Endothelial cell of umbilical vein (primary cell): ENCODE measurements at regions not wholly inside any gene's neighbourhood (a gene's known extent, or its start where the extent isn't known, plus 50 kb on each side); places are given as distances from the start of the nearest gene placed in this dataset.

Experiments
- BruUV-seq: library from RNA; stranded (reverse); fragments of 400-500 nt; replicated peaks from 2 replicates; lab custom pipeline; 2021; lab: Mats Ljungman, UMichigan
- CTCF ChIA-PET: fragments of 300-600, 350-600 bp; sonication (Branson Sonifier 250); formaldehyde crosslinking; loops from one replicate; lab custom pipeline; 2021; ENCODE audit warnings: antibody characterized with exemption, inconsistent platforms; lab: Charles Lee
- POLR2A ChIA-PET: fragments of 300-600, 350-600 bp; sonication (Branson Sonifier 250); formaldehyde crosslinking; loops from one replicate; lab custom pipeline; 2021; ENCODE audit warnings: antibody characterized with exemption, inconsistent platforms; lab: Charles Lee
- DNase-seq: peaks from one replicate; pipeline ENCODE4 v3.0.0-alpha.2; 2011; ENCODE audit warnings: low read depth, low spot score
- FAIRE-seq: peaks from 2 replicates; lab custom pipeline; 2011; peaks lifted over from hg19 to GRCh38; lab: Jason Lieb, UNC
- H2AFZ ChIP-seq: 2 replicates; pipeline ENCODE4 v1.6.0; 2012; ENCODE audit warnings: low read depth, low read length, control low read depth, inconsistent platforms
- H3K27ac ChIP-seq: 2 replicates; pipeline ENCODE4 v1.5.1; 2011; ENCODE audit warnings: low read depth, mild to moderate bottlenecking, control low read depth, low read length, moderate library complexity; ENCODE audit not compliant: insufficient read depth
- H3K27me3 ChIP-seq, 2 experiments: 2 replicates each; pipeline versions ENCODE4 v1.6.0 to v1.6.1; 2011; ENCODE audit warnings: low read length in 2 of 2, mixed read lengths in 1 of 2; ENCODE audit not compliant: control insufficient read depth in 2 of 2, insufficient read depth in 2 of 2
- H3K36me3 ChIP-seq, 2 experiments: 2 replicates in 1 of 2; 3 replicates in 1 of 2; pipeline ENCODE4 v1.5.1; 2011; ENCODE audit warnings: low read length in 2 of 2, mild to moderate bottlenecking in 1 of 2, moderate library complexity in 1 of 2; ENCODE audit not compliant: control insufficient read depth in 2 of 2, insufficient read depth in 2 of 2; ENCODE audit errors: extremely low read depth in 1 of 2
- H3K4me1 ChIP-seq: 3 replicates; pipeline ENCODE4 v1.5.1; 2011; ENCODE audit warnings: mild to moderate bottlenecking, low read length; ENCODE audit not compliant: control insufficient read depth, insufficient read depth; ENCODE audit errors: extremely low read depth
- H3K4me2 ChIP-seq: 2 replicates; pipeline ENCODE4 v1.6.1; 2011; ENCODE audit warnings: low read length, control low read depth, mixed read lengths; ENCODE audit not compliant: insufficient read depth
- H3K4me3 ChIP-seq, 3 experiments: fragments of 200-600 bp in 1 of 3; sonication (generic), shearing (Covaris generic) in 1 of 3; replicated peaks in 1 of 3; 2 replicates each; pipeline ENCODE4 v1.5.1; 2011 to 2016; ENCODE audit warnings: control low read depth in 3 of 3, low read length in 3 of 3, mild to moderate bottlenecking in 2 of 3, inconsistent platforms in 1 of 3, low read depth in 1 of 3, moderate library complexity in 1 of 3; ENCODE audit not compliant: insufficient read depth in 1 of 3
- H3K79me2 ChIP-seq: 2 replicates; pipeline ENCODE4 v1.6.0; 2012; ENCODE audit warnings: low read length, inconsistent platforms; ENCODE audit not compliant: control insufficient read depth, insufficient read depth
- H3K9ac ChIP-seq: replicated peaks from 2 replicates; pipeline ENCODE3; 2011; ENCODE audit warnings: low read length, control low read depth; ENCODE audit not compliant: insufficient read depth; ENCODE audit errors: extremely low read depth
- H3K9me1 ChIP-seq: replicated peaks from 3 replicates; pipeline ENCODE4 v1.6.0; 2011; ENCODE audit warnings: mild to moderate bottlenecking, low read length; ENCODE audit not compliant: control insufficient read depth, insufficient read depth; ENCODE audit errors: extremely low read depth
- H3K9me3 ChIP-seq: replicated peaks from 2 replicates; pipeline ENCODE4 v1.5.1; 2012; ENCODE audit warnings: low read length, inconsistent platforms; ENCODE audit not compliant: control insufficient read depth, insufficient read depth
- H4K20me1 ChIP-seq: replicated peaks from 2 replicates; pipeline ENCODE3; 2011; ENCODE audit warnings: mild to moderate bottlenecking, low read length; ENCODE audit not compliant: control insufficient read depth, insufficient read depth; ENCODE audit errors: extremely low read depth
- CTCF ChIP-seq, 2 donors: IDR thresholded peaks; 1 replicate in 1 of 2; 2 replicates in 1 of 2; pipeline ENCODE4 v1.5.1; 2011; ENCODE audit warnings: low read length in 2 of 2, mild to moderate bottlenecking in 2 of 2, moderate library complexity in 2 of 2, control low read depth in 1 of 2, inconsistent platforms in 1 of 2, low read depth in 1 of 2; ENCODE audit not compliant: insufficient read depth in 1 of 2; ENCODE audit errors: extremely low read depth in 1 of 2
- EZH2 ChIP-seq: IDR thresholded peaks from 2 replicates; pipeline ENCODE4 v1.6.1; 2012; ENCODE audit warnings: borderline replicate concordance, low read depth, mild to moderate bottlenecking, moderate library complexity, low read length, inconsistent platforms; ENCODE audit not compliant: severe bottlenecking
- FOS ChIP-seq: IDR thresholded peaks from 2 replicates; pipeline ENCODE4 v1.6.1; 2011; ENCODE audit warnings: mild to moderate bottlenecking, low read length, moderate library complexity, borderline replicate concordance; ENCODE audit not compliant: insufficient read depth
- GATA2 ChIP-seq: IDR thresholded peaks from 2 replicates; pipeline ENCODE4 v1.7.0; 2011; ENCODE audit warnings: low read depth, mild to moderate bottlenecking, moderate library complexity, mixed read lengths, low read length; ENCODE audit not compliant: insufficient read length, insufficient read depth
- JUN ChIP-seq: IDR thresholded peaks from 2 replicates; pipeline ENCODE4 v1.6.1; 2011; ENCODE audit warnings: borderline replicate concordance, low read depth; ENCODE audit not compliant: insufficient read length, insufficient read depth
- MAX ChIP-seq: IDR thresholded peaks from 2 replicates; pipeline ENCODE4 v1.6.1; 2011; ENCODE audit not compliant: insufficient read depth, insufficient read length
- MYC ChIP-seq: IDR thresholded peaks from one replicate; pipeline ENCODE4 v1.6.1; 2011; ENCODE audit warnings: mild to moderate bottlenecking, low read depth, low read length
- POLR2A ChIP-seq: IDR thresholded peaks from 2 replicates; pipeline ENCODE4 v1.6.1; 2012; ENCODE audit warnings: low read depth, mild to moderate bottlenecking, control low read depth, low read length
- POLR2AphosphoS5 ChIP-seq: IDR thresholded peaks from 2 replicates; pipeline ENCODE4 v1.6.1; 2012; ENCODE audit warnings: low read depth, mild to moderate bottlenecking, control low read depth, low read length, moderate library complexity; ENCODE audit not compliant: insufficient read depth
- dilution Hi-C: fragments of 300-500 bp; cut with MboI; formaldehyde crosslinking; loops from one replicate; pipeline ENCODE4 v1.15.0; 2019; ENCODE audit warnings: low sequenced_read_pairs; ENCODE audit not compliant: extremely low pct_ligation_motif_present
- intact Hi-C: fragments of 100-400 bp; cut with micrococcal nuclease; formaldehyde crosslinking; loops from one replicate; pipeline ENCODE4 v1.10.0; 2022

DNA sequence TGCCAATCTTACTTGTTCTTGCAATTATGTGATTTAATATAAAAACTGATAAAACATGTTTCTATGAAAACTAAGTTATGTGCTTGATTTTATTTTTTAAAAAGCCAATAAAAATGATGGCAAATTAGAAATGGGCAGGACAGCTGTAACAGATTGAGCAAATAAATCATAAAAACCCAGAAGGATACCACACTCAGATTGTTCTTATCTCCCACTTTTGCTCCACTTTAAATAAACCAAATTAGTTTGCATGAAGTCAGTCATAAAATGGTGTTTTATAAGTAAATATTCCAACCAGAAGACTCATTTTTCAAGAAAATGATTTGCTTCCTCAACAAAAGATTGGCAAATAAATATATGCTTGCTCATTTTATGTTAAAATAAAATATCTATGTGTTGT, 307.9 kb upstream of the G2E3 start:
- H4K20me1 ChIP-seq = no peaks in the 10 kb centered on the region
- FAIRE-seq = no peak
- CTCF ChIA-PET = interaction anchor here (4.5 kb wide), 1 partner anchor 20 kb away, joined by 21 read pairs; no protein-coding TSS in a partner anchor

More for the DNA sequence above, 307.9 kb upstream of the G2E3 start:
- dilution Hi-C loops = no loop called here
- POLR2A ChIA-PET = no interaction called here
- H3K9me1 ChIP-seq = no peaks in the 10 kb centered on the region
- no peak overlapping the region for H3K4me3 ChIP-seq
- H3K4me1 ChIP-seq = no peaks in the 10 kb centered on the region
- DNase-seq = no peak
- no peak overlapping the region for H3K4me2 ChIP-seq
- no peaks in the 10 kb centered on the region for H3K79me2 ChIP-seq
- no peaks in the 10 kb centered on the region for H3K36me3 ChIP-seq
- TF ChIP-seq JUN (no peak), CTCF (IDR thresholded peaks at IDR 0.05; ENCODE audit: extremely low read depth in 1 of 2, insufficient read depth in 1 of 2, low read depth in 1 of 2, low read length in 2 of 2) (no peak), MYC (no peak), EZH2 (no peak), MAX (no peak), POLR2A (no peak), POLR2AphosphoS5 (no peak), FOS (no peak), GATA2 (no peak)
- BruUV-seq = no TSS peak
- no peak overlapping the region for H2AFZ ChIP-seq
- H3K9ac ChIP-seq = no peak overlapping the region
- intact Hi-C loops = no loop called here
- no peaks in the 10 kb centered on the region for H3K9me3 ChIP-seq
- peaks cover 0 to 3% of the 10 kb centered on the region in 2 experiments for H3K27me3 ChIP-seq
- no peak overlapping the region for H3K27ac ChIP-seq
